ENCODE measurements at regions not wholly inside any gene's neighbourhood (a gene's known extent, or its start where the extent isn't known, plus 50 kb on each side); places are given as distances from the start of the nearest gene placed in this dataset.

- no peak for DNase-seq
- TF ChIP-seq POLR2A (IDR thresholded peaks at IDR 0.05): no peak
- TF ChIP-seq, protein P1, sequence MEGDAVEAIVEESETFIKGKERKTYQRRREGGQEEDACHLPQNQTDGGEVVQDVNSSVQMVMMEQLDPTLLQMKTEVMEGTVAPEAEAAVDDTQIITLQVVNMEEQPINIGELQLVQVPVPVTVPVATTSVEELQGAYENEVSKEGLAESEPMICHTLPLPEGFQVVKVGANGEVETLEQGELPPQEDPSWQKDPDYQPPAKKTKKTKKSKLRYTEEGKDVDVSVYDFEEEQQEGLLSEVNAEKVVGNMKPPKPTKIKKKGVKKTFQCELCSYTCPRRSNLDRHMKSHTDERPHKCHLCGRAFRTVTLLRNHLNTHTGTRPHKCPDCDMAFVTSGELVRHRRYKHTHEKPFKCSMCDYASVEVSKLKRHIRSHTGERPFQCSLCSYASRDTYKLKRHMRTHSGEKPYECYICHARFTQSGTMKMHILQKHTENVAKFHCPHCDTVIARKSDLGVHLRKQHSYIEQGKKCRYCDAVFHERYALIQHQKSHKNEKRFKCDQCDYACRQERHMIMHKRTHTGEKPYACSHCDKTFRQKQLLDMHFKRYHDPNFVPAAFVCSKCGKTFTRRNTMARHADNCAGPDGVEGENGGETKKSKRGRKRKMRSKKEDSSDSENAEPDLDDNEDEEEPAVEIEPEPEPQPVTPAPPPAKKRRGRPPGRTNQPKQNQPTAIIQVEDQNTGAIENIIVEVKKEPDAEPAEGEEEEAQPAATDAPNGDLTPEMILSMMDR (IDR thresholded peaks at IDR 0.05): no peak
- H3K27ac ChIP-seq: no peak overlapping the region
- H3K4me1 ChIP-seq: no peaks in the 10 kb centered on the region
- no peaks in the 10 kb centered on the region for H3K36me3 ChIP-seq
- H3K27me3 ChIP-seq: no peaks in the 10 kb centered on the region
- no peak overlapping the region for H3K4me3 ChIP-seq
- no peaks in the 10 kb centered on the region for H3K9me3 ChIP-seq
Observed at GRCh38 chr16:64412578-64413280, 709.1 kb downstream of the CDH11 start.

DNA sequence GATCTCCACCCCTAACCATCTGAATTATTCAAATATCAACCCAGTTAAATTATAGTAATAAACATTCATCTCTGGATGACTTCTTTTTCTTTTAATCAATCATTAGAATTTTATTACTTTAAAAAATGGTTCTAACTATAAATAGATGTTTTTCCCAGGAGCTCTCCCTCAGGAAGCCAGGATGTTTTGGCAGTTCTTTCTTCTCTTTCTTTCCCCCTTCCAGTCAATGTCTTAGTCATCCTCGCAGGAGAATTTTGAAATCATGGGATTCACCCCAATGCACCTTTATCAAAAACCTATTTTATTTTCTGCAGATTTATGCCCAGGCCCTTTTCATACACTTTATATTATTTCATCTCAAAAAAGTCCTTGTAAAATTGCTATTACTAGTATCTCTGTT, 711.6 kb downstream of the CDH11 start:
- Histone ChIP-seq H3K27me3 (no peaks in the 10 kb centered on the region), H3K36me3 (no peaks in the 10 kb centered on the region), H3K27ac (no peak overlapping the region), H3K9me3 (no peaks in the 10 kb centered on the region), H3K4me3 (no peak overlapping the region), H3K4me1 (no peaks in the 10 kb centered on the region)
- TF ChIP-seq, protein P1 (IDR thresholded peaks at IDR 0.05): no peak
- TF ChIP-seq POLR2A (IDR thresholded peaks at IDR 0.05): no peak
- no peak for DNase-seq

DNA sequence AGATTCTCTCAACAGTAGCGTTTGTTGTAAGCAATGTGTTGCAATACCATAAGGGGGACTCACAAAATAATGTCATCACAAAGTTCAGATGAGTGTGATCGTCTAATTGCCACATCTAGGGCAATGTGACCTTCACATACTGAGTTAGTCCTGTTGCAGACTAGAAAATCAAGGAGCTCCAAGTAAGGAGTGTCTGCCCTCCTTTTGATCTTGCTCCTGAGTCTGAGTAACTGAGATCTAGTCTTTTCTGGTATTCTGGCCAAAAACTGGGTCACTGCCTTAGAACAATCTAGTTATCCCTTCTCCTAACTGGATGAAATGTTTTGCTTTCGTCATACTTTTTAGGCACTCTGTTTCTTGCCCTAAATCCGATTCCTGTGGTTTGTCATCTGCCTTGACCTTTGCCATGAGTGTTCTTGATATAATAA, 712.1 kb downstream of the CDH11 start:
- TF ChIP-seq POLR2A (IDR thresholded peaks at IDR 0.05): no peak
- TF ChIP-seq, protein P1 (IDR thresholded peaks at IDR 0.05): no peak

DNA sequence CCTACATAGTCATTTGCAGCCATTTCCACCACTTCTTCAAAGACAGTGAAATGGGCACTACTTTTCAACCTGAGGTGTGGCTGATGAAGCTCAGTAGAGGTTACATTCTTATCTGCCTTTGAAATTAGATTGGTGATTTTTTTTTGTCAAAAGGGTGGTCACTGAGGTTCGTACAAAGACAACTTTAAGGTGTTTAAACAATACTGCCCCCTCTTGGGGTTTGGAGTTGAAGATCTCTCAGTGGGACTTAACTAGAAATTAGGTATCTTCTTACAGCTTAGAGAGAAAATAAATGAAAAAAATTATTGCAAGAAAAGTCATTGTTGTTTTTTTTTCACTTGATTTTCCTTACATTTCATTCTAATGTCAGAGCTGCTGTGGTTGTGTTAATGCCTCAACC, 713.2 kb downstream of the CDH11 start:
- Histone ChIP-seq H3K4me1 (no peaks in the 10 kb centered on the region), H3K27ac (no peak overlapping the region), H3K36me3 (no peaks in the 10 kb centered on the region), H3K27me3 (no peaks in the 10 kb centered on the region), H3K9me3 (no peaks in the 10 kb centered on the region), H3K4me3 (no peak overlapping the region)
- DNase-seq: no peak
- TF ChIP-seq, protein P1 (IDR thresholded peaks at IDR 0.05): no peak
- TF ChIP-seq POLR2A (IDR thresholded peaks at IDR 0.05): no peak

More for the DNA sequence above, 712.1 kb downstream of the CDH11 start:
- Histone ChIP-seq H3K4me3 (no peak overlapping the region), H3K27ac (no peak overlapping the region), H3K27me3 (no peaks in the 10 kb centered on the region), H3K4me1 (no peaks in the 10 kb centered on the region), H3K9me3 (no peaks in the 10 kb centered on the region), H3K36me3 (no peaks in the 10 kb centered on the region)
- DNase-seq: no peak

DNA sequence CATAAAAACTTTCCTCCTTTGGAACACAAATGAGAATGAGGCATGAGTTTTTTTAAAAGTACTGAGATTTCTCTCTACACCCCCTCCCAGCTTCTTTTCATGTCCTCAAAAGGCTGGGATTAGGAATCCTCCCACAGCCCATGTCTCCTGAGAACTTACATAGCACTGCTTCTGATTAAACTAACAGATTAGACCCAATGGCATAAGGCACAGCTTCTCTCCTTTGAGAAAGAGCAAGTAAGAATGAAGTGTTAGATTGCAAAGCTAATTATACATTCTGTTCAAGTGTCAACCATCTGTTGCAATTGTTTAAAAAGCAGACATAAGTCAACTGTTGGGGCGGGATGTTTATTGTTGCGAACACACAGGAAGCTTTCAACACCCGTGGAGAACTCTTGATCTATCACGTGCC, 715.1 kb downstream of the CDH11 start:
- Histone ChIP-seq H3K4me3 (no peak overlapping the region), H3K4me1 (no peaks in the 10 kb centered on the region), H3K27ac (no peak overlapping the region), H3K27me3 (no peaks in the 10 kb centered on the region), H3K36me3 (no peaks in the 10 kb centered on the region), H3K9me3 (no peaks in the 10 kb centered on the region)
- DNase-seq: no peak
- no peak for TF ChIP-seq POLR2A (IDR thresholded peaks at IDR 0.05)
- TF ChIP-seq, protein P1 (IDR thresholded peaks at IDR 0.05): no peak
